Activated naive CD4-positive, alpha-beta T cell treated with anti-CD3 and anti-CD28 coated beads for 36 hours (primary cell): ENCODE measurements at regions not wholly inside any gene's neighbourhood (a gene's known extent, or its start where the extent isn't known, plus 50 kb on each side); places are given as distances from the start of the nearest gene placed in this dataset.

Source experiments
- CTCF ChIA-PET: fragments of 350-600 bp; sonication (Branson Sonifier 250); formaldehyde crosslinking; loops from one replicate; lab custom pipeline; 2021; ENCODE audit warnings: antibody characterized with exemption; lab: Charles Lee
- DNase-seq: peaks from one replicate; pipeline ENCODE4 v3.0.0-alpha.2; 2020
- H3K27ac Mint-ChIP-seq: one replicate; pipeline ENCODE4 v1.8.0; 2021; ENCODE audit warnings: mild to moderate bottlenecking, mixed read lengths
- H3K27me3 Mint-ChIP-seq: one replicate; pipeline ENCODE4 v1.8.0; 2021; ENCODE audit warnings: low read depth, mixed read lengths
- H3K36me3 Mint-ChIP-seq: one replicate; pipeline ENCODE4 v1.8.0; 2021; ENCODE audit warnings: low read depth, mixed read lengths
- H3K4me1 Mint-ChIP-seq: one replicate; pipeline ENCODE4 v1.8.0; 2021; ENCODE audit warnings: low read depth, mixed read lengths
- H3K4me3 Mint-ChIP-seq: one replicate; pipeline ENCODE4 v1.8.0; 2021; ENCODE audit warnings: mild to moderate bottlenecking, moderate library complexity, mixed read lengths
- H3K9me3 Mint-ChIP-seq: one replicate; pipeline ENCODE4 v1.8.0; 2021; ENCODE audit warnings: mixed read lengths
- intact Hi-C: fragments of 100-400 bp; cut with micrococcal nuclease; formaldehyde crosslinking; loops from one replicate; pipeline ENCODE4 v1.15.1; 2023

DNA sequence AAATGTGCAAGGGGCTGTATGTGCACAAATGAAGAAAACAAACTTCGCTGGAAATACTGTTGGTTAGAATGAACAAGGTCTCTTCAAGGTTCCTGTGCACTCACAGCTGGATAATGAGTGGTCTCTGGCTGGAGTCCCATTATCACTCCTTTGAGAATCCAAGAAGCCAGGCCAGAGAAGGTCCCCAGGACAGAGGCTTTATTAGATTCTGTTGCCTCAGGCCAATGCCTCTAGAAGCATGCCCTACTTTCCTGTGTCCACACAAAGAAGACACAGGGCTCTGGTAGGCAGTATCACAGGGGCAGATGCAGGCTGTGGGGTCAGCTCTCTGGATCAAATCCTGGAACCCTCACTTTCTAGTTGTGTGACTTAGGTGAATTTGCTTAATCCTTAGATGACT, 384.7 kb downstream of the GRIN2B start:
- H3K4me3 Mint-ChIP-seq, result no peak overlapping the region
- no peak overlapping the region for H3K27ac Mint-ChIP-seq
- CTCF ChIA-PET, result no interaction called here
- intact Hi-C loops, result no loop called here
- no peaks in the 10 kb centered on the region for H3K4me1 Mint-ChIP-seq
- DNase-seq, result no peak
- no peaks in the 10 kb centered on the region for H3K9me3 Mint-ChIP-seq
- peaks cover 5% of the 10 kb centered on the region for H3K27me3 Mint-ChIP-seq
- no peaks in the 10 kb centered on the region for H3K36me3 Mint-ChIP-seq

DNA sequence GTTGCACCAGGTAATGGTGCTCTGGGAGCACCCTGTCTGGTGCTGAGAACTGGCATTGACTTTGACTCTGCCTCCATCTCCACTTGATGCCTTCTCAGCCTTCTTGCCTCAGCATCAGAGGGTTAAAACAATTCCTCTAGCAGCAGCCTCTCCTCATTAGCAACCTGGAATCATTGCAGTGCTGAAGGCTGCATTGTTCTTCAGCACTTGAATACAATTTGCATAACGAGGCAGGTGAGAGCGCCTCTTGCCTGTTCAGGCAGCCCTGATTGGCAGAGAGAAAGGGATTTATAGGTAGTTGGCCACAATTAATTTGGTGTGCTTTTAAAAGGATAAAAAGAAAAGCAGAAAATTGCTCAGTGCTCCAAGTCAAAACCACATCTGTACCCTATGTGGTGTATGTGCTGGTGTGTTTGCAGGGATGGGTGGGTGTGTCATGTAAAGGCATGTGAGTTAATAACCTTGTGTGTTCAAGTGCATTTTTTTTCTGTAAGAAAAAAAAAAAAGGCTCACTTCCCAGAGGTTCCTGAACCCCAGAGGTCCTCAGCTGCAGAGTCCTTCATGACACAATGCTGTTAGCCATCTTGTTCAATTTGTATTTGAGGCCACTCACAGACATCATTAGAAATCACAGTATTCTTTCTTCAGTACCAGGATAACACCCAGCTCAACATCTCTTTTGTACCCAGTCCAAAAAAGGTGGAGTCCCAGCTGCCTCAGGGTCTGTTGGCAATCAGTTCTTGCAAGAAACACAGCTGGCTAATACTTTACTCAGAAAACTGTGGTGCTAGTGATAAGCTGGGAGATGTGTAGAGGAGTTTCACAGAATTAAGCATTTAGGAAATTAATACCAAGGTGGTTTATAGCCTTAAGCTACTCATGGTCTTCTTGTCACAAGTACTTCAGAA, 385.6 kb downstream of the GRIN2B start:
- CTCF ChIA-PET, result interaction anchor here (0.6 kb wide), 1 partner anchor 341 kb away, joined by 12 read pairs; no protein-coding TSS in a partner anchor
- H3K27ac Mint-ChIP-seq, result no peak overlapping the region

DNA sequence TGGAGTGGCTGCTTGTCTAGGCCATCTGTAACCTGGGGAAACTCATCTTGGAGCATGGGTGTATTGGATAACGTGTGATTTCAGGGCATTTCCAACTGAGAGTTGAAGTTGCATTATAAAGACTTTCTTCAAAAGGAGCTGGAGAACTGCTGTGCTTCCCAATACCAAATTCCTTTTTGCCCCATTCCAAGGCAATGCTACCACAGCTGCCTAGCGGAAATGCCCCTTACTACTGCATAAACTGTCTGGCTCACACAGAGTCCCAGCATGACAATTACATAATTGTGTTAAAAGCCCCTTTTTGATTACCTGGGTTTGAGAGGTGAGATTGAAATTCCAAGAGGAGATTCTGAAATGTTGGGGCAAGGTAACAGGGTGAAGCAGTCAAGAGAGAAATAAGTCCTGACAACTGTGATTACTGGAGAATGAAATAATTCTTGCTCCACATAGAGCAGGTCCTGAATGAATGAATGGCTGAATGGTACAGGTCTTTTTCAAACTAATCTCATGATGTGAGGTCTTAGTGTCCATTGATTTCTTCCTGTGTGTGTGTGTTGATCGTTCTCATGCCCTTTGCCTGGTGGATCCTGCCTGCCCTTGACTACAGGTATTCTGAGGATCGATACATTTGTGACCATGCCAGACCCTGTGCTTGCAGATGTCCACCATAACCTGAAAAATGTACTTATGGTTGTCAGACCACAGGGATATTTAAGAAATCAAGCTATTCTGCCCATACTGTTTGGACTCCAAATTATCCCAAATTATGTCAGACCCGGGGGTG, 386.5 kb downstream of the GRIN2B start:
- Mint-ChIP-seq H3K4me1 (no peaks in the 10 kb centered on the region), H3K36me3 (no peaks in the 10 kb centered on the region)
- CTCF ChIA-PET, result no interaction called here

More for the DNA sequence above, 385.6 kb downstream of the GRIN2B start:
- Mint-ChIP-seq H3K27me3 (peaks cover 5% of the 10 kb centered on the region), H3K4me1 (no peaks in the 10 kb centered on the region), H3K4me3 (no peak overlapping the region), H3K9me3 (no peaks in the 10 kb centered on the region), H3K36me3 (no peaks in the 10 kb centered on the region)
- intact Hi-C loops, result no loop called here
- DNase-seq, result no peak

DNA sequence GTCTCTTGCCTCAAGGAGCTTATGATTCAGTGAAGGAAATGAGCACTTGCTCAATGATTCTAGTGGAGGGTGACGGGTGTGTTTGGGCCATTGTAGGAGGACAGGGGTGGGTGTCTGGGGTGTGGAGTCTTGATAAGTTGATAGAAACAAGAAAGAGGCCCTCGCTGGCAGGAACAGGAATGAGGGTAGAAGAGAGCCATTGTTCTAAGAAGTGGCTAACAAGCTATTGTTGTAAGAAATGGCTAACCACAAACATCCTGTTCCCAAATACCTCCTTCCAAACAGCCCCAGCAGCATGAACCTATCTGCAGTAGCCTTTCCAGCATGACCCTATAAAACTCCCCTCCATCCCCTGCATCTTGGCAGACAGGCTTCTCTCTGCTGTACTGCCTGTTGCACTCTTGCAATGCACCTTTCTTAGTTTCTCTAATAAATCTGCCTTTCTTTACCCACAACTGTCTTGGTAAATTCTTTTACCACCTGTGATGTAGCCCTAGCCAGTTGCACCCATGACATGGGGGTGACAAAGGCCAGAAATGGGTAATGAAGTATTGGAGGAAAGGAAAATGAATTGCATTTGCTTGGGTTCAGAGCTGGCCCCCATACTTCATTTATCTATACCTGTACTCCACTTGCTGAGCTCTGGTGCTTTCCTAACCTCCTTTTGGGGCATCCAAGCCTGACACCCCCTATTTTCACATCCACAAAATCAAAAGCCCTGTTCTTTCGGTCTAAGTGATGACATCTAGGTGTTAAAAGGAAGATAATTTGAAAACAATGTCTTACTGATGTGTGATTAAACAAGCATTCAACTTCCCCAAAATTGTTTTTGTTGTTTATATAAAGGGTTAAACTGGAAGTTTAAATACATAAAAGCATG, 389.1 kb downstream of the GRIN2B start:
- peaks cover 3% of the 10 kb centered on the region for H3K27me3 Mint-ChIP-seq
- no peaks in the 10 kb centered on the region for H3K4me1 Mint-ChIP-seq
- no peaks in the 10 kb centered on the region for H3K36me3 Mint-ChIP-seq
- H3K4me3 Mint-ChIP-seq, result no peak overlapping the region
- CTCF ChIA-PET, result no interaction called here
- H3K27ac Mint-ChIP-seq, result no peak overlapping the region
- no peak for DNase-seq
- intact Hi-C loops, result no loop called here
- no peaks in the 10 kb centered on the region for H3K9me3 Mint-ChIP-seq

More for the DNA sequence above, 386.5 kb downstream of the GRIN2B start:
- Mint-ChIP-seq H3K9me3 (no peaks in the 10 kb centered on the region), H3K4me3 (no peak overlapping the region), H3K27ac (no peak overlapping the region), H3K27me3 (peaks cover 5% of the 10 kb centered on the region)
- intact Hi-C loops, result no loop called here
- DNase-seq, result no peak

DNA sequence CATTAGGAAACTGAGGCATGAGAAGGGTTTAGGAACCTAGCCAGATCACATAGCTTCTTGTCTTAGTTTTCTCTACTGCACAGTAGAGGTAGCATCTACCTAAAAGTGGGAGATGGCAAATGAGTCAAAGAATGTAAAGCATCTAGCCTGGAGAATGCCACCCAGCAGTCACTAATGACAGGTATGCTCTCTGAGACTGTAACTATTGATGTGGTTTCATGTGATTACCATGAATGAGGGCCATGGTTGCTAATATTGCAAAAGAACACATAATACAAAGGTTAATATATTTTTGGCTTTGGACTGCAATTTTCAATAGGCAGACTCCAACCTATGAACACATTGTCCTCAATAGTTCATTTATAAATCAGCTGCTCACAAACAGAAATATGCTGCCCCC, 389.9 kb downstream of the GRIN2B start:
- H3K27me3 Mint-ChIP-seq, result peaks cover 3% of the 10 kb centered on the region
- no peaks in the 10 kb centered on the region for H3K9me3 Mint-ChIP-seq
- CTCF ChIA-PET, result interaction anchor here (0.6 kb wide), 1 partner anchor 143 kb away, joined by 3 read pairs; no protein-coding TSS in a partner anchor
- intact Hi-C loops, result no loop called here
- no peaks in the 10 kb centered on the region for H3K36me3 Mint-ChIP-seq
- no peak overlapping the region for H3K4me3 Mint-ChIP-seq
- H3K27ac Mint-ChIP-seq, result no peak overlapping the region
- no peaks in the 10 kb centered on the region for H3K4me1 Mint-ChIP-seq
- no peak for DNase-seq

DNA sequence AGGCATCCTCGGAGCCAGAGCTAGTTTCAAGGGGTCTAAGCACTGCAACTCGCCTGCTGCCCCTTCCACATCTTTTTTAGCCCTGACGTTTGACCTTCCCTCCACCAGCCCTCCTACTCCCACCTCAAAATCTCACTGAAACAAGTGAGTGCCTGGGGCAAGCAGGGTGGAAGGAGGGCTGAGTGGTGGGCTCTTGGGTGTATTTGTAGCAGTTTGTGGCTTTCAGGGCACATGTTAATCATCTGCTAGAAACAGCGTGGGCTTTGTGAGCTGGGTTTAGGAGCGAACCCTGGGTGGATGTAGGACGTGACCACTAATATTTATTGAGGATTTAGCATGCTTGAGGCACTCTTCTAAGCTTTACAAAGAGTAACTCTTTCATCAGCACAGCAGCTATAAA, 390.3 kb downstream of the GRIN2B start:
- H3K9me3 Mint-ChIP-seq, result no peaks in the 10 kb centered on the region
- no peak overlapping the region for H3K27ac Mint-ChIP-seq
- H3K4me3 Mint-ChIP-seq, result no peak overlapping the region
- H3K4me1 Mint-ChIP-seq, result no peaks in the 10 kb centered on the region
- CTCF ChIA-PET, result interaction anchor here (0.6 kb wide), 1 partner anchor 143 kb away, joined by 3 read pairs; no protein-coding TSS in a partner anchor
- intact Hi-C loops, result no loop called here
- no peak for DNase-seq
- no peaks in the 10 kb centered on the region for H3K36me3 Mint-ChIP-seq
- peaks cover 3% of the 10 kb centered on the region for H3K27me3 Mint-ChIP-seq

DNA sequence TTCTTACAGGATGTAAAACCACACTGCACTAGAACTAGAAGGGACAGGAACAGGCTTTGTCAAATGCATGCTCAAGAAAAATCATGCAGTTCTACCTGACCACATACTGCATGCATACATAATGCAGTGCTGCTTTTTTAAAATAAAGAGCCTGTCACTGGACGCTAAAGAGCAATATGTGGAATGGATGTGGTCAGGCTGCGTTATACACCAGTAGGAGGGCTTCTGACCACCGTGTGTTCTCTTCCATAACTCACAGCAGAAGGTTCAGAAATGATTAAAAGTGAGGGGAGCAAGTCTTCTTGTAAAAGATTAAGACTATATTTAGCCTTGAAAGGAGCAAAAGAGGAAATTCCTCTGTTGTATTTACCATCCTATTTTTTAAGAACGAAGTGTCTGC, 392.0 kb downstream of the EMP1 start:
- intact Hi-C loops, result no loop called here
- Mint-ChIP-seq H3K27ac (no peak overlapping the region), H3K4me3 (no peak overlapping the region), H3K27me3 (peaks cover 3% of the 10 kb centered on the region), H3K4me1 (no peaks in the 10 kb centered on the region), H3K9me3 (no peaks in the 10 kb centered on the region), H3K36me3 (no peaks in the 10 kb centered on the region)
- DNase-seq, result no peak
- CTCF ChIA-PET, result interaction anchor here (1.3 kb wide), 1 partner anchor 8 kb away, joined by 3 read pairs; no protein-coding TSS in a partner anchor

DNA sequence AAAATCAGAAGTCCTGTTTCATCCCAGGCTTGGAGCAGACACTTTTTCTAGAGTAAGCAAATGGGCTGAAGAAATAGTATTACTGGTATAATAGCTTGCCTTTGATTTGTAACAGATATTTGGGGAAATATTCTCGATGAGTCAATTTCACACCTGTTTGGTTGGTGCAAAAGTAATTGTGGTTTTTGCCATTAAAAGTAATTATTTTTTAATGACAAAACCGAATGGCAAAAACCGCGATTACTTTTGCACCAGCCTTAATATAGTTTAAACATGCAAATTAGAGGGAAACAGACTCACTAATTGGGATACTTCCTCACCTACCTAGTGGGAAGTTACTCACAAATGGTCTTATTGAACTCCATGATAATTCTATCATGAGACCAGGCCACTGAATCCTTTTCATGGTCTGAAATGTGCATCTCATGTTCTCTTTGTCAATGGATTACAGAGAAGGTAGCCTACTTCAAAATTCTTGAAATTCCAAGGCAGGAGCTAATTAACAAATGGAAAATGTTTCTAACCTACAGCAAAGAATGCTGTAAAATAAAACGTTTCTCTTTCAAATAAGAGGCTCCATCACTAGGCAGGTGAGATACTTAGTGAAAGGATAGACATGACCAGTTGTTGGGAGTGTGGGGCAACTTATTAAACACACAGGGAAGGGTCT, 391.3 kb downstream of the EMP1 start:
- CTCF ChIA-PET, result no interaction called here
- no peak for DNase-seq
- Mint-ChIP-seq H3K36me3 (no peaks in the 10 kb centered on the region), H3K9me3 (no peaks in the 10 kb centered on the region), H3K27ac (no peak overlapping the region), H3K4me1 (no peaks in the 10 kb centered on the region), H3K27me3 (peaks cover 3% of the 10 kb centered on the region), H3K4me3 (no peak overlapping the region)
- intact Hi-C loops, result no loop called here

DNA sequence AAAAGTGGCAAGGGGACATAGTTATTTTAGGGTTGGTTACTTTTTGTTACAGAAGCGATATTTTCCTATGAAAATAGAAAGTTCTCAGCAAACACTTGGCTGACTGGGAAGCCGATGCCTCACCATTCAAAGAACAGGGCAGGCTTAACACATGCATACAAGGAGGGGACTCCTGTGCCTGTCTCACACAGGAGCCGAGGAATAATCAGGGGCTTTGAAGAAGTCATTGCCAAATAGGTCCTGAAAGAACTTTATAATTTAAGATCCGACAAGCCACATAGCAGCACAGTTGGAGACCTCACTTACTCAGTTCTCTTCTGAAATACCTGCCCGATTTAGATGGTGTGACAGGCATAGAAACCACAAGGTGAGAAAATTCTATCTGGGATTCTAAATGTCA, 389.8 kb downstream of the EMP1 start:
- Mint-ChIP-seq H3K4me1 (no peaks in the 10 kb centered on the region), H3K4me3 (no peak overlapping the region), H3K9me3 (no peaks in the 10 kb centered on the region), H3K36me3 (no peaks in the 10 kb centered on the region), H3K27ac (no peak overlapping the region), H3K27me3 (peaks cover 3% of the 10 kb centered on the region)
- DNase-seq, result no peak
- CTCF ChIA-PET, result interaction anchor here (0.7 kb wide), 1 partner anchor 390 kb away, joined by 4 read pairs; no protein-coding TSS in a partner anchor
- intact Hi-C loops, result no loop called here

DNA sequence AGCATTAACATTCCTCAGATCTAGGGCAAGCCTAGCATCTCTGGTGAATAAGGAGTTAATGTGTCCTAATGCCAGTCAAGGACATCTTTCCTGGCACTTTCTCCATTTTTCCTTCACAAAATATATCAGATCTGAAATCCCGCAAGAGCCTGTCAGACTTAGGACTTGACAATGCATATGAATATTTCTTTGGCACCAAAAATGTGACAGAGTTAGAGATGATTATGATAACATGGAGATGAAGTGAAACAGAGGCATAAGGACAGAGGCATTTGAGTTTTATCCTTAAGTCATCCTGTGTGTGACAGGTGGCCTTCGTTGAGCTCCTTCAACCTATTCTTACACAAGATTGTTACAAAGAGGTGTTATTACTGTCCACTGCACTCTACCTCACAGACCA, 388.0 kb downstream of the EMP1 start:
- Mint-ChIP-seq H3K36me3 (no peaks in the 10 kb centered on the region), H3K27me3 (peaks cover 3% of the 10 kb centered on the region), H3K4me1 (no peaks in the 10 kb centered on the region), H3K27ac (no peak overlapping the region), H3K4me3 (no peak overlapping the region), H3K9me3 (no peaks in the 10 kb centered on the region)
- no peak for DNase-seq
- CTCF ChIA-PET, result no interaction called here
- intact Hi-C loops, result no loop called here

DNA sequence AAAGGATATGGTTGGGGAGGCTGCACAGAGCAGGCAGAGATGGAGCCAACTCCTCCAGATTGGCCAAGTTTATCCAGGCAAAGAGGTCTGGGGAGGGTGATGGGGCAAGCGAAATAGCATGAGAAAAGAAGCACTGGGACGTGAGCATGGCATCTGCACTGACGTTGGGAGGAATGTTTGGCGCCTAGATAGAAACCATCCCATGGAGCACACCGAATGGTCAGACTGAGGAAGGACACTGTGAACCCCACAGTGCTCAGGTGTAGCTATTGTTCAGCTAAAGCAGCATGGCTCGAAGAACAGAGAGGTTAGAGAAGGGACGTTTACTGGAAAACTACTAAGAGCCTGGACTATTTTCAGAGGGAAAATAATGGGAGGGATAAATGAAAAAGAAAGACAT, 387.1 kb downstream of the EMP1 start:
- Mint-ChIP-seq H3K9me3 (no peaks in the 10 kb centered on the region), H3K4me1 (no peaks in the 10 kb centered on the region), H3K27me3 (peaks cover 2% of the 10 kb centered on the region), H3K4me3 (no peak overlapping the region), H3K27ac (no peak overlapping the region), H3K36me3 (no peaks in the 10 kb centered on the region)
- intact Hi-C loops, result no loop called here
- no peak for DNase-seq
- CTCF ChIA-PET, result no interaction called here
